ENCODE measurements at regions not wholly inside any gene's neighbourhood (a gene's known extent, or its start where the extent isn't known, plus 50 kb on each side); places are given as distances from the start of the nearest gene placed in this dataset.

DNA sequence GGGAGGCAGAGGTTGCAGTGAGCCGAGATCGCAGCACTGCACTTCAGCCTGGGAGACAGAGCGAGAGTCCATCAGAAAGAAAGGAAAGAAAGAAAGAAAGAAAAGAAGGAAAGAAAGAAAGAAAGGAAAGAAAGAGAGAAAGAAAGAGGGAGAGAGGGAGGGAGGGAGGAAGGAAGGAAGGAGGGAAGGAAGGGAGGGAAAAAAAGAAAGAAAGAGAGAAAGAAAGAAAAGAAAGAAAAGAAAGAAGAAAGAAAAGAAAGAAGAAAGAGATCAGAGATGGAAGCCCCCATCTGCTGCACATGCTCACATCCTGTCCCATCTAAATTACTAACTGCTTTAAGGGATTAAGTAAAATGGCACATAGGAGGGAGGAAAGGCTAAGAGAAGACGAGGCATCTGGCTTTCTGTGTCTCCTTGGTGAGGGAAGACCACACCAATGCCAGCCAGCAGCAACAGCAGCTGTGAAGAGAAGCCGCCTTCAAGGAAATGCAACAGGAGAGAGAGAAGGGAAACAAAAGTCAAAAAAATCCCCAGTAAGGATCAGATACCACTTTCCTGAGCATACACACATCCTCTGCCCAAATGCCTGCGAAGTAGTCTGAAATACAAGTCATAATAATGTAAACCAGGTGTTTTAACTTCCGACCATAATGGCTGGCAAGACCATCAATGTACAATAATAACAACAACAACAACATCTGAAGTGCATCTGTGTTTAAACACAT is 300.2 kb upstream of the JARID2 start:
- Histone ChIP-seq H3K27me3 (ENCODE audit: insufficient read depth, poor library complexity, severe bottlenecking) (no peaks in the 10 kb centered on the region), H3K27ac (replicated peaks) (no peak overlapping the region), H3K4me3 (replicated peaks; ENCODE audit: insufficient read depth, low read length) (no peak overlapping the region)
- DNase-seq (ENCODE audit: low read depth in 1 of 2, low spot score in 1 of 2): no peak
- TF ChIP-seq, protein P1, sequence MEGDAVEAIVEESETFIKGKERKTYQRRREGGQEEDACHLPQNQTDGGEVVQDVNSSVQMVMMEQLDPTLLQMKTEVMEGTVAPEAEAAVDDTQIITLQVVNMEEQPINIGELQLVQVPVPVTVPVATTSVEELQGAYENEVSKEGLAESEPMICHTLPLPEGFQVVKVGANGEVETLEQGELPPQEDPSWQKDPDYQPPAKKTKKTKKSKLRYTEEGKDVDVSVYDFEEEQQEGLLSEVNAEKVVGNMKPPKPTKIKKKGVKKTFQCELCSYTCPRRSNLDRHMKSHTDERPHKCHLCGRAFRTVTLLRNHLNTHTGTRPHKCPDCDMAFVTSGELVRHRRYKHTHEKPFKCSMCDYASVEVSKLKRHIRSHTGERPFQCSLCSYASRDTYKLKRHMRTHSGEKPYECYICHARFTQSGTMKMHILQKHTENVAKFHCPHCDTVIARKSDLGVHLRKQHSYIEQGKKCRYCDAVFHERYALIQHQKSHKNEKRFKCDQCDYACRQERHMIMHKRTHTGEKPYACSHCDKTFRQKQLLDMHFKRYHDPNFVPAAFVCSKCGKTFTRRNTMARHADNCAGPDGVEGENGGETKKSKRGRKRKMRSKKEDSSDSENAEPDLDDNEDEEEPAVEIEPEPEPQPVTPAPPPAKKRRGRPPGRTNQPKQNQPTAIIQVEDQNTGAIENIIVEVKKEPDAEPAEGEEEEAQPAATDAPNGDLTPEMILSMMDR (IDR thresholded peaks at IDR 0.05; ENCODE audit: insufficient read depth, low read length): no peak
- TF ChIP-seq REST (IDR thresholded peaks at IDR 0.05; ENCODE audit: insufficient replicate concordance, low read depth) (no peak), SPI1 (IDR thresholded peaks at IDR 0.05; ENCODE audit: borderline replicate concordance, low read depth) (no peak)

DNA sequence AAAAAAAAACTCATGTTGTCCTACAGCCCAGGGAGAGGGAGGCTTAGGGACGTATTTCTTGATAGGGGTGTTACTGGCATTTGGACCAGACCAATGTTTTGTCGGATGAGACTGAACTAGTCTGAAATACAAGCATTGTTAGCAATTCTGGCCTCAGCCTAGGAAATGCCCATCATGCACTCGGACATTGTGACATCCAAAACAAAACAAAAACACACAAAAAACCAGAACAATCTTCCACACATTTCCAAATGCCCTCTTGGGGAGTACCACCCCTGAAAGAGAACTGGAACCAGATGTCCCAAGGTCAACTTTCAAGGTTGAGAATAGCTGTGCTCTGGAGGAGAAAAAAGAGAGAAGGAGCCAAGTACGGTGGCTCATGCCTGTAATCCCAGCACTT is 299.1 kb upstream of the JARID2 start:
- DNase-seq (ENCODE audit: low read depth in 1 of 2, low spot score in 1 of 2): no peak
- H3K27ac ChIP-seq (replicated peaks): peak overlapping the region; percentile 71
- no peak for TF ChIP-seq GABPA (IDR thresholded peaks at IDR 0.05; ENCODE audit: low read depth)
- no peak for TF ChIP-seq SPI1 (IDR thresholded peaks at IDR 0.05; ENCODE audit: borderline replicate concordance, low read depth)
- TF ChIP-seq, protein P1 (IDR thresholded peaks at IDR 0.05; ENCODE audit: insufficient read depth, low read length): no peak
- no peak overlapping the region for H3K4me3 ChIP-seq (replicated peaks; ENCODE audit: insufficient read depth, low read length)
- H3K27me3 ChIP-seq (ENCODE audit: insufficient read depth, poor library complexity, severe bottlenecking): no peaks in the 10 kb centered on the region

DNA sequence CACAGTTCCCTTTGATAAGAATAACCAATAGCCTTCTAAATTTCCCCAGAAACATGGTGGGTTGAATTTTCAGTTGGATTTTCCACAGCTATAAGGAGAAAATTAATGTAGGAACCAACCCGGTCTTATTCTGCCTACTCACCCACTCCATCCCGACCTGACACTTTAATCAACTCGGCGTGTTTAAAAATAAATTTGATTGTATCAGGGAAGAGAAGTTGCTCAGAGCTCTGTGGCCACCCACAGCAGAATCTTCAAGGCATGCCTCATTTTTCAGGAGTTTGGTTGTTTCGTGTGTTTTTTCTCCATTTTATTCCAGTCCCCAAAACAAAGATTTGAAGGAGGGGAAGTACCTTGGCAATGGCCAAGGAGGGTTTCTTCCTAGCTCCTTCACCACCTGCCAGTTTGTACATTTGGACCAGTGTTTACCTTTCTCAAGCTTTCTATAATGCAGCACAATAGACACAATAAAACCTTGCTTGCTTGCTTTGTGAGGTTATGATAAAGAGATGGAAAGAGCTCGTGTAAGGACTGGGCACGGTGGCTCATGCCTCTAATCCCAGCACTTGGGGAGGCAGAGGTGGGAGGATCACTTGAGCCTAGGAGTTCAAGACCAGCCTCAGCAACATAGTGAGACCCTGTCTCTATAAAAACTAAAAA is 297.2 kb upstream of the JARID2 start:
- no peak for DNase-seq (ENCODE audit: low read depth in 1 of 2, low spot score in 1 of 2)
- TF ChIP-seq GABPA (IDR thresholded peaks at IDR 0.05; ENCODE audit: low read depth): no peak
- TF ChIP-seq, protein P1 (IDR thresholded peaks at IDR 0.05; ENCODE audit: insufficient read depth, low read length): no peak
- Histone ChIP-seq H3K4me3 (replicated peaks; ENCODE audit: insufficient read depth, low read length) (no peak overlapping the region), H3K27me3 (ENCODE audit: insufficient read depth, poor library complexity, severe bottlenecking) (no peaks in the 10 kb centered on the region), H3K27ac (replicated peaks) (peak overlapping the region; percentile 71; the same call in 1 of the 2 replicates)

- DNase-seq (ENCODE audit: low read depth in 1 of 2, low spot score in 1 of 2): no peak
- no peaks in the 10 kb centered on the region for H3K27me3 ChIP-seq (ENCODE audit: insufficient read depth, poor library complexity, severe bottlenecking)
- no peak overlapping the region for H3K4me3 ChIP-seq (replicated peaks; ENCODE audit: insufficient read depth, low read length)
- TF ChIP-seq GABPA (IDR thresholded peaks at IDR 0.05; ENCODE audit: low read depth): no peak
- no peak for TF ChIP-seq SPI1 (IDR thresholded peaks at IDR 0.05; ENCODE audit: borderline replicate concordance, low read depth)
- TF ChIP-seq, protein P1 (IDR thresholded peaks at IDR 0.05; ENCODE audit: insufficient read depth, low read length): no peak
- TF ChIP-seq POLR2AphosphoS5 (IDR thresholded peaks at IDR 0.05; ENCODE audit: low read depth): no peak
- TF ChIP-seq REST (IDR thresholded peaks at IDR 0.05; ENCODE audit: insufficient replicate concordance, low read depth): no peak
- no peak overlapping the region for H3K27ac ChIP-seq (replicated peaks)
Measured at GRCh38 chr6:14950103-14950969, 295.5 kb upstream of the JARID2 start.

All from HL-60 (cell line).